GM18858 (cell line): ENCODE measurements at regions not wholly inside any gene's neighbourhood (a gene's known extent, or its start where the extent isn't known, plus 50 kb on each side); places are given as distances from the start of the nearest gene placed in this dataset.
"Not testable (repeated sequence)": the region's sequence is repeated elsewhere in the genome, so short reads cannot be mapped to it uniquely, and the experiment has no call there.

Experiments
- ATAC-seq: cut with Tn5 transposase; IDR thresholded peaks from one replicate; pipeline ENCODE4 v1.9.1; 2021; ENCODE audit not compliant: unreplicated experiment

GRCh38 chr21:14009238-14009981 lies 201.3 kb downstream of the LIPI start:
- ATAC-seq = not testable (repeated sequence)

- ATAC-seq = not testable (repeated sequence)
Observed at GRCh38 chr21:14008436-14008835, 202.3 kb downstream of the LIPI start.

- not testable (repeated sequence) for ATAC-seq
Observed at GRCh38 chr21:14008006-14008405, 202.7 kb downstream of the LIPI start.

- not testable (repeated sequence) for ATAC-seq
Observed at GRCh38 chr21:14006144-14006543, 204.6 kb downstream of the LIPI start.

- not testable (repeated sequence) for ATAC-seq
Observed at GRCh38 chr21:13986996-13987958, 223.5 kb downstream of the LIPI start.

- not testable (repeated sequence) for ATAC-seq
Observed at GRCh38 chr21:13985865-13986863, 224.6 kb downstream of the LIPI start.

- ATAC-seq = not testable (repeated sequence)
Observed at GRCh38 chr21:13985137-13985864, 225.5 kb downstream of the LIPI start.

- not testable (repeated sequence) for ATAC-seq
Observed at GRCh38 chr21:13984728-13985127, 226.0 kb downstream of the LIPI start.

- not testable (repeated sequence) for ATAC-seq
Observed at GRCh38 chr21:13981176-13982087, 229.3 kb downstream of the LIPI start.

GRCh38 chr21:13980115-13980662 lies 230.6 kb downstream of the LIPI start:
- ATAC-seq = peak; percentile 92

- not testable (repeated sequence) for ATAC-seq
Observed at GRCh38 chr21:13979608-13980007, 231.1 kb downstream of the LIPI start.

- not testable (repeated sequence) for ATAC-seq
Observed at GRCh38 chr21:13974582-13974981, 236.2 kb downstream of the LIPI start.

- ATAC-seq = not testable (repeated sequence)
Observed at GRCh38 chr21:13969853-13970252, 240.9 kb downstream of the LIPI start.

- not testable (repeated sequence) for ATAC-seq
Observed at GRCh38 chr21:13969002-13969401, 241.8 kb downstream of the LIPI start.

GRCh38 chr21:13963259-13963658 lies 247.5 kb downstream of the LIPI start:
- ATAC-seq = not testable (repeated sequence)

GRCh38 chr21:13937236-13937635 lies 273.5 kb downstream of the LIPI start:
- ATAC-seq = no peak

- ATAC-seq = not testable (repeated sequence)
Observed at GRCh38 chr21:13936033-13936937, 274.5 kb downstream of the LIPI start.
